ENCODE measurements at regions not wholly inside any gene's neighbourhood (a gene's known extent, or its start where the extent isn't known, plus 50 kb on each side); places are given as distances from the start of the nearest gene placed in this dataset.

DNA sequence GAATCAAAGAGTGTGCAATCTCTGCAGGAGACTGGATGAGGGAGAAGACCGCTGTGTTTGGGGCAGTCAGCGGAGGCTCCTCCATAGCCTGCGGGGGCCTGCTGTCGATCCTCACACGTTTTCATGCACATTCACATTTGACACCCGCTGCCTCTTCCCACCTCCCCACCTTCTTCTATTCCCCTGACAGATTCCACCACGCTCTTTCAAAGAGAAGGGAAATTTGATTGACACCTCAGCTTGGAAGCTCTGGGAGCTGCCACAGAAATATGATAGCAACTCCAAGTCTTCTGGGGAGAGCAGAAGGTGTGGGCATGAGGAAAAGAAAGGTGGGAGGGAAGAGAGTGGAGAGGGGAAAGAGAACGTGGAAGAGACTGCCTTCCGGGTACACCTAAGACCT, 87.5 kb downstream of the BOD1L2 start:
- TF ChIP-seq EZH2 (IDR thresholded peaks at IDR 0.05; ENCODE audit: low read length, missing control alignments), result no peak
- TF ChIP-seq, protein P1, sequence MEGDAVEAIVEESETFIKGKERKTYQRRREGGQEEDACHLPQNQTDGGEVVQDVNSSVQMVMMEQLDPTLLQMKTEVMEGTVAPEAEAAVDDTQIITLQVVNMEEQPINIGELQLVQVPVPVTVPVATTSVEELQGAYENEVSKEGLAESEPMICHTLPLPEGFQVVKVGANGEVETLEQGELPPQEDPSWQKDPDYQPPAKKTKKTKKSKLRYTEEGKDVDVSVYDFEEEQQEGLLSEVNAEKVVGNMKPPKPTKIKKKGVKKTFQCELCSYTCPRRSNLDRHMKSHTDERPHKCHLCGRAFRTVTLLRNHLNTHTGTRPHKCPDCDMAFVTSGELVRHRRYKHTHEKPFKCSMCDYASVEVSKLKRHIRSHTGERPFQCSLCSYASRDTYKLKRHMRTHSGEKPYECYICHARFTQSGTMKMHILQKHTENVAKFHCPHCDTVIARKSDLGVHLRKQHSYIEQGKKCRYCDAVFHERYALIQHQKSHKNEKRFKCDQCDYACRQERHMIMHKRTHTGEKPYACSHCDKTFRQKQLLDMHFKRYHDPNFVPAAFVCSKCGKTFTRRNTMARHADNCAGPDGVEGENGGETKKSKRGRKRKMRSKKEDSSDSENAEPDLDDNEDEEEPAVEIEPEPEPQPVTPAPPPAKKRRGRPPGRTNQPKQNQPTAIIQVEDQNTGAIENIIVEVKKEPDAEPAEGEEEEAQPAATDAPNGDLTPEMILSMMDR (conservative IDR thresholded peaks at IDR 0.05 in 1 of 2, IDR thresholded peaks at IDR 0.05 in 1 of 2; ENCODE audit: low read depth in 1 of 2, low read length in 2 of 2), result no peak
- no peaks in the 10 kb centered on the region for H3K9me3 ChIP-seq (ENCODE audit: control insufficient read depth, insufficient read depth, low read depth, low read length)
- H2AFZ ChIP-seq (ENCODE audit: low read length), result no peak overlapping the region
- no peak for DNase-seq (ENCODE audit: low read depth in 2 of 2)
- no peaks in the 10 kb centered on the region for H4K20me1 ChIP-seq (ENCODE audit: control insufficient read depth, extremely low read depth, insufficient read depth, low read length)
- no peaks in the 10 kb centered on the region for H3K27me3 ChIP-seq (ENCODE audit: control insufficient read depth, insufficient read depth, low read length)
- no peak overlapping the region for H3K4me3 ChIP-seq (replicated peaks in 1 of 4; ENCODE audit: control extremely low read depth in 1 of 4, insufficient read depth in 1 of 4, low read depth in 3 of 4, low read length in 4 of 4)
- no peak overlapping the region for H3K4me2 ChIP-seq (ENCODE audit: extremely low read depth, insufficient read depth, low read length)
- H3K27ac ChIP-seq (ENCODE audit: insufficient read depth, low read length), result no peak overlapping the region
- H3K4me1 ChIP-seq (ENCODE audit: control insufficient read depth, extremely low read depth, insufficient read depth, low read length), result no peaks in the 10 kb centered on the region
- no peaks in the 10 kb centered on the region for H3K79me2 ChIP-seq (ENCODE audit: control insufficient read depth, insufficient read depth, low read length)
- no peaks in the 10 kb centered on the region for H3K36me3 ChIP-seq (ENCODE audit: control insufficient read depth, insufficient read depth, low read length)
- no peak overlapping the region for H3K9ac ChIP-seq (ENCODE audit: insufficient read depth, low read length)

DNA sequence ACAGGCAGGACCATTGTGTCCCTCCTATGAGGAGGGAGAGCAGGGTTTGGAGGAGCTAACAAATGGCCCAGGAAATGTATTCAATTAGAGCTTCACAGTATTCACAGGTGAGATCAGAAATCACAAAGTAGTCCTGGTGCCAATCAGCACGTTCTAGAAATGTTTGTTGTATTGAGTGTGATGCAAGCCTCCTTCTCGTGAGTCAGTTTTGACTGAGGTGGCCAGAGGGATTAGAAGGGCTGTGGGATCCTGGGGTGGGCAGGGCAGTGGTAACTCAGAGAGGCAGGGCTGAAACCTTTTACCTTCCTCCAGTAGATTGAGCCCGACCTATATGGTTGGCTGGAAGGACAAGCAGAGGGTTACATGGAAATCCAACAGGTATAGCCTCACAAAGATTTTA, 95.0 kb downstream of the BOD1L2 start:
- Histone ChIP-seq H3K36me3 (ENCODE audit: control insufficient read depth, insufficient read depth, low read length) (no peaks in the 10 kb centered on the region), H3K9ac (ENCODE audit: insufficient read depth, low read length) (no peak overlapping the region), H4K20me1 (ENCODE audit: control insufficient read depth, extremely low read depth, insufficient read depth, low read length) (no peaks in the 10 kb centered on the region), H3K4me1 (ENCODE audit: control insufficient read depth, extremely low read depth, insufficient read depth, low read length) (no peaks in the 10 kb centered on the region), H3K27me3 (ENCODE audit: control insufficient read depth, insufficient read depth, low read length) (no peaks in the 10 kb centered on the region), H2AFZ (ENCODE audit: low read length) (no peak overlapping the region), H3K4me2 (ENCODE audit: extremely low read depth, insufficient read depth, low read length) (no peak overlapping the region), H3K27ac (ENCODE audit: insufficient read depth, low read length) (no peak overlapping the region), H3K9me3 (ENCODE audit: control insufficient read depth, insufficient read depth, low read depth, low read length) (no peaks in the 10 kb centered on the region), H3K4me3 (replicated peaks in 1 of 4; ENCODE audit: control extremely low read depth in 1 of 4, insufficient read depth in 1 of 4, low read depth in 3 of 4, low read length in 4 of 4) (no peak overlapping the region), H3K79me2 (ENCODE audit: control insufficient read depth, insufficient read depth, low read length) (no peaks in the 10 kb centered on the region)
- DNase-seq (ENCODE audit: low read depth in 2 of 2), result no peak
- TF ChIP-seq, protein P1 (conservative IDR thresholded peaks at IDR 0.05 in 1 of 2, IDR thresholded peaks at IDR 0.05 in 1 of 2; ENCODE audit: low read depth in 1 of 2, low read length in 2 of 2), result no peak
- no peak for TF ChIP-seq EZH2 (IDR thresholded peaks at IDR 0.05; ENCODE audit: low read length, missing control alignments)

DNA sequence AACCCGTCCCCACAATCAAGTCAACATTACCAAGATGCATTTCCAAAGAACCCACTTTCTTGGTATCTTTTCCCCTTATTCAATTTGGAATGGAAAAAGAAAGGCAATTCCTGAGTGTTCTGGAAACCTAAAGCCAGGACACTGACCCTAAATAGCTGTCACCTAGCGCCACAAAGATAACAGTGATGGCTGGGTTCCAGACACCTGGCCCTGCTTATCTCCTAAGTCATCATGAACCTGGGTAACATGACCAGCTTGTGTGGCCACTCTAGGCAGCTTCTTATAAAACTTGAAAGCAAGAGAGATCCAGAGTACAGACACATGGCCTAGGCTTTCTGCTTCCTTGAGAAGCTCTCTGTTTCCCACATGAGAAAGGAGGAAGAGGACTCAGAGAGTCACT, 95.4 kb downstream of the BOD1L2 start:
- Histone ChIP-seq H3K36me3 (ENCODE audit: control insufficient read depth, insufficient read depth, low read length) (no peaks in the 10 kb centered on the region), H3K4me1 (ENCODE audit: control insufficient read depth, extremely low read depth, insufficient read depth, low read length) (no peaks in the 10 kb centered on the region), H2AFZ (ENCODE audit: low read length) (no peak overlapping the region), H3K9ac (ENCODE audit: insufficient read depth, low read length) (no peak overlapping the region), H3K4me2 (ENCODE audit: extremely low read depth, insufficient read depth, low read length) (no peak overlapping the region), H3K79me2 (ENCODE audit: control insufficient read depth, insufficient read depth, low read length) (no peaks in the 10 kb centered on the region), H3K27me3 (ENCODE audit: control insufficient read depth, insufficient read depth, low read length) (no peaks in the 10 kb centered on the region), H3K9me3 (ENCODE audit: control insufficient read depth, insufficient read depth, low read depth, low read length) (no peaks in the 10 kb centered on the region), H3K4me3 (replicated peaks in 1 of 4; ENCODE audit: control extremely low read depth in 1 of 4, insufficient read depth in 1 of 4, low read depth in 3 of 4, low read length in 4 of 4) (no peak overlapping the region), H4K20me1 (ENCODE audit: control insufficient read depth, extremely low read depth, insufficient read depth, low read length) (no peaks in the 10 kb centered on the region), H3K27ac (ENCODE audit: insufficient read depth, low read length) (no peak overlapping the region)
- no peak for DNase-seq (ENCODE audit: low read depth in 2 of 2)
- no peak for TF ChIP-seq EZH2 (IDR thresholded peaks at IDR 0.05; ENCODE audit: low read length, missing control alignments)
- TF ChIP-seq, protein P1 (conservative IDR thresholded peaks at IDR 0.05 in 1 of 2, IDR thresholded peaks at IDR 0.05 in 1 of 2; ENCODE audit: low read depth in 1 of 2, low read length in 2 of 2), result no peak
